H1 (cell line): ENCODE measurements at regions not wholly inside any gene's neighbourhood (a gene's known extent, or its start where the extent isn't known, plus 50 kb on each side); places are given as distances from the start of the nearest gene placed in this dataset.

Experiments
- CTCF ChIA-PET: fragments of 300-600 bp; sonication (Branson Sonifier 250); formaldehyde crosslinking; loops from one replicate; lab custom pipeline; 2021; ENCODE audit not compliant: partially characterized antibody; lab: Charles Lee
- POLR2A ChIA-PET: fragments of 300-600 bp; sonication (Branson Sonifier 250); formaldehyde crosslinking; loops from one replicate; lab custom pipeline; 2021; ENCODE audit warnings: inconsistent platforms; ENCODE audit not compliant: partially characterized antibody; lab: Charles Lee
- DNase-seq, 2 experiments: peaks; one replicate each; pipeline versions ENCODE4 v3.0.0 to v3.0.0-alpha.2; 2010 to 2022; ENCODE audit warnings: low spot score in 2 of 2, low read depth in 1 of 2, mixed read lengths in 1 of 2
- FAIRE-seq: peaks from 2 replicates; lab custom pipeline; 2011; peaks lifted over from hg19 to GRCh38; lab: Jason Lieb, UNC
- H2AFZ ChIP-seq: 2 replicates; pipeline ENCODE4 v1.8.1; 2012; ENCODE audit warnings: low read length, inconsistent platforms
- H2AK5ac ChIP-seq: 2 replicates; pipeline ENCODE4 v1.6.1; 2013; ENCODE audit warnings: low read depth, low read length
- H2BK120ac ChIP-seq: replicated peaks from 2 replicates; pipeline ENCODE3; 2013; ENCODE audit warnings: low read depth, low read length, inconsistent platforms
- H2BK12ac ChIP-seq: 2 replicates; pipeline ENCODE4 v1.6.1; 2013; ENCODE audit warnings: low read depth, low read length
- H2BK15ac ChIP-seq: 2 replicates; pipeline ENCODE4 v1.6.1; 2013; ENCODE audit warnings: low read length
- H2BK20ac ChIP-seq: 2 replicates; pipeline ENCODE4 v1.6.1; 2013; ENCODE audit warnings: low read length
- H2BK5ac ChIP-seq: 2 replicates; pipeline ENCODE4 v1.6.1; 2013; ENCODE audit warnings: low read depth, low read length
- H3K14ac ChIP-seq: 2 replicates; pipeline ENCODE4 v1.6.1; 2013; ENCODE audit warnings: inconsistent platforms; ENCODE audit not compliant: insufficient read length
- H3K18ac ChIP-seq: 2 replicates; pipeline ENCODE4 v1.6.1; 2013; ENCODE audit warnings: low read length; ENCODE audit errors: extremely low read depth
- H3K23ac ChIP-seq: 2 replicates; pipeline ENCODE4 v1.6.1; 2013; ENCODE audit warnings: inconsistent platforms; ENCODE audit not compliant: insufficient read length
- H3K23me2 ChIP-seq: 2 replicates; pipeline ENCODE4 v1.6.1; 2013; ENCODE audit warnings: low read depth, low read length
- H3K27ac ChIP-seq: 2 replicates; pipeline ENCODE4 v1.6.1; 2011; ENCODE audit warnings: low read depth, low read length, inconsistent platforms
- H3K27me3 ChIP-seq, 4 experiments: replicated peaks in 1 of 4; 1 replicate in 1 of 4; 2 replicates in 3 of 4; pipeline versions ENCODE4 v1.6.1 to v1.8.1; 2011 to 2013; ENCODE audit warnings: low read length in 3 of 4, mild to moderate bottlenecking in 3 of 4, inconsistent platforms in 2 of 4, mixed read lengths in 2 of 4, moderate library complexity in 1 of 4; ENCODE audit not compliant: control insufficient read depth in 3 of 4, insufficient read depth in 3 of 4; ENCODE audit errors: extremely low read depth in 1 of 4
- H3K36me3 ChIP-seq, 4 experiments: 2 replicates each; pipeline versions ENCODE4 v1.6.1 to v1.8.1; 2011 to 2013; ENCODE audit warnings: mild to moderate bottlenecking in 4 of 4, low read length in 3 of 4, moderate library complexity in 2 of 4, control low read depth in 1 of 4, inconsistent platforms in 1 of 4; ENCODE audit not compliant: insufficient read depth in 4 of 4, control insufficient read depth in 2 of 4
- H3K4ac ChIP-seq: replicated peaks from 2 replicates; pipeline ENCODE3; 2013; ENCODE audit warnings: low read length, low read depth, mixed read lengths, inconsistent platforms; ENCODE audit not compliant: insufficient read length
- H3K4me1 ChIP-seq, 4 experiments: replicated peaks in 1 of 4; 1 replicate in 1 of 4; 2 replicates in 3 of 4; pipeline versions ENCODE4 v1.6.1 to v1.8.1; 2011 to 2013; ENCODE audit warnings: low read length in 3 of 4, inconsistent platforms in 2 of 4, mixed read lengths in 1 of 4; ENCODE audit not compliant: insufficient read depth in 4 of 4, control insufficient read depth in 3 of 4
- H3K4me2 ChIP-seq, 2 experiments: 2 replicates each; pipeline versions ENCODE4 v1.6.1 to v1.8.1; 2011 to 2013; ENCODE audit warnings: low read depth in 2 of 2, low read length in 2 of 2, control low read depth in 1 of 2, inconsistent platforms in 1 of 2, mild to moderate bottlenecking in 1 of 2; ENCODE audit not compliant: insufficient read depth in 1 of 2
- H3K4me3 ChIP-seq, 4 experiments: fragments of 200-600, 300-600 bp in 1 of 4; sonication (generic), shearing (Covaris generic), sonication (Bioruptor Twin) in 1 of 4; 2 replicates each; pipeline versions ENCODE4 v1.5.1 to v1.8.1; 2011 to 2016; ENCODE audit warnings: low read length in 4 of 4, low read depth in 3 of 4, control low read depth in 2 of 4, inconsistent platforms in 2 of 4, mild to moderate bottlenecking in 2 of 4, mixed read lengths in 1 of 4, moderate library complexity in 1 of 4; ENCODE audit not compliant: insufficient read depth in 2 of 4; ENCODE audit errors: extremely low read depth in 1 of 4
- H3K56ac ChIP-seq: replicated peaks from 2 replicates; pipeline ENCODE3; 2013; ENCODE audit warnings: low read depth, mild to moderate bottlenecking, mixed read lengths, low read length, inconsistent platforms; ENCODE audit not compliant: insufficient read length
- H3K79me1 ChIP-seq: 2 replicates; pipeline ENCODE4 v1.6.1; 2013; ENCODE audit warnings: low read depth, low read length, control low read depth
- H3K79me2 ChIP-seq, 2 experiments: 2 replicates each; pipeline versions ENCODE4 v1.6.1 to v1.8.1; 2012 to 2013; ENCODE audit warnings: low read length in 2 of 2, mild to moderate bottlenecking in 2 of 2, inconsistent platforms in 1 of 2; ENCODE audit not compliant: insufficient read depth in 2 of 2, control insufficient read depth in 1 of 2
- H3K9ac ChIP-seq, 4 experiments: replicated peaks in 1 of 4; 1 replicate in 1 of 4; 2 replicates in 3 of 4; pipeline versions ENCODE4 v1.6.1 to v1.8.1; 2011 to 2013; ENCODE audit warnings: low read depth in 3 of 4, low read length in 3 of 4, control low read depth in 2 of 4, mild to moderate bottlenecking in 2 of 4, moderate library complexity in 2 of 4, inconsistent platforms in 1 of 4; ENCODE audit errors: extremely low read depth in 1 of 4
- H3K9me3 ChIP-seq, 2 experiments: 2 replicates each; pipeline versions ENCODE4 v1.6.1 to v1.8.1; 2012 to 2013; ENCODE audit warnings: mild to moderate bottlenecking in 2 of 2, moderate library complexity in 2 of 2, control low read depth in 1 of 2, inconsistent platforms in 1 of 2, low read depth in 1 of 2, low read length in 1 of 2, mixed read lengths in 1 of 2; ENCODE audit not compliant: insufficient read depth in 2 of 2
- H4K20me1 ChIP-seq, 2 experiments: replicated peaks in 1 of 2; 2 replicates each; pipeline versions ENCODE3 to v1.8.1; 2011 to 2013; ENCODE audit warnings: inconsistent platforms in 2 of 2, low read length in 2 of 2, mild to moderate bottlenecking in 1 of 2; ENCODE audit not compliant: insufficient read depth in 2 of 2, control insufficient read depth in 1 of 2
- H4K5ac ChIP-seq: 2 replicates; pipeline ENCODE4 v1.6.1; 2013; ENCODE audit warnings: low read length, low read depth, mixed read lengths, inconsistent platforms; ENCODE audit not compliant: insufficient read length
- H4K8ac ChIP-seq: 2 replicates; pipeline ENCODE4 v1.8.0; 2013; ENCODE audit warnings: mild to moderate bottlenecking, moderate library complexity, low read length, inconsistent platforms; ENCODE audit not compliant: insufficient read depth; ENCODE audit errors: extremely low read depth
- H4K91ac ChIP-seq: replicated peaks from 2 replicates; pipeline ENCODE3; 2013; ENCODE audit warnings: low read length, mixed read lengths, inconsistent platforms; ENCODE audit not compliant: insufficient read length
- EZH2 ChIP-seq: fragments of 200-600 bp; sonication (generic); IDR thresholded peaks from 2 replicates; pipeline ENCODE4 v1.7.1; 2012; ENCODE audit warnings: low read depth, mild to moderate bottlenecking, moderate library complexity, low read length, inconsistent platforms; ENCODE audit not compliant: severe bottlenecking
- SP1 ChIP-seq: IDR thresholded peaks from 2 replicates; pipeline ENCODE4 v1.6.1; 2011; ENCODE audit warnings: low read depth, low read length
- WGBS, 2 experiments: shearing (Covaris generic) in 1 of 2; methylation state at CpG; one replicate each; pipeline versions ENCODE4 v1.1.6 to v1.1.7; 2013 to 2015; ENCODE audit warnings: low lambda C conversion rate in 2 of 2, mixed read lengths in 2 of 2, inconsistent platforms in 1 of 2, low coverage in 1 of 2, missing lambda C conversion rate in 1 of 2; ENCODE audit not compliant: insufficient replicate concordance in 2 of 2, insufficient coverage in 1 of 2, insufficient read length in 1 of 2; ENCODE audit errors: extremely low coverage in 1 of 2, missing lambda C conversion rate in 1 of 2; 5-methylcytosine and 5-hydroxymethylcytosine counted together

DNA sequence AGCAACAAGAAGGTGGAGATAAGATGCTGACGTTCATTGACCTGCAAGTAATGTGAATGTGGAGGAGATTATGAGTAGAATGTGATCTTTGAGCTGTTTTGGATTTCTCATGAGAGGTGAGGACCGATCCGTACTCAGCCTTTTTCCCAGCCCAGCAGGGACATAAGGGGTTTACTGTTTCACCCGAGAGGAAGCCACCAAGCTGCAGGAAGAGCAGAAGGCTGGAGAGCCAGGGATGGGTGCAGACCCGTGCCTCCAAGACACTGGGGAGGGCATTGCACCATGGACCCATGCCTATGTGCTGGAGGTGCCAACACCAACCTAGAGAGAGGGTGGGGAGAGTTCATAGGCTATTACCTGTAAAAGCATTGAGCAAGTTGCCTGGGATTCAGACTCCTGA, 206.0 kb upstream of the DIO3 start:
- no peak overlapping the region for H3K14ac ChIP-seq
- no peak overlapping the region for H4K91ac ChIP-seq
- CTCF ChIA-PET: interaction anchor here (1.6 kb wide), 1 partner anchor 449 kb away, joined by 3 read pairs; no protein-coding TSS in a partner anchor
- no peak overlapping the region for H3K23ac ChIP-seq
- POLR2A ChIA-PET: no interaction called here
- H3K9ac ChIP-seq: no peak overlapping the region
- WGBS, 2 experiments: 91% methylated on average over 5 of the region's 5 CpGs; no CpG with 5 or more reads in 1 of the 2 experiments
- H3K79me2 ChIP-seq: no peaks in the 10 kb centered on the region
- no peak overlapping the region for H2AK5ac ChIP-seq
- H2BK15ac ChIP-seq: no peak overlapping the region
- H3K23me2 ChIP-seq: no peaks in the 10 kb centered on the region
- no peak overlapping the region for H2BK20ac ChIP-seq
- H3K27me3 ChIP-seq: no peaks in the 10 kb centered on the region
- H2BK12ac ChIP-seq: no peak overlapping the region
- H4K8ac ChIP-seq: no peak overlapping the region
- H2AFZ ChIP-seq: no peak overlapping the region
- H4K5ac ChIP-seq: no peak overlapping the region
- H2BK5ac ChIP-seq: no peak overlapping the region
- no peaks in the 10 kb centered on the region; a peak in 1 of 7 replicates for H3K4me1 ChIP-seq
- H3K9me3 ChIP-seq: peaks cover 0 to 10% of the 10 kb centered on the region in 2 experiments; a peak in 2 of 4 replicates
- no peak overlapping the region for H3K4ac ChIP-seq
- H2BK120ac ChIP-seq: no peak overlapping the region
- H3K27ac ChIP-seq: no peak overlapping the region
- no peaks in the 10 kb centered on the region for H3K79me1 ChIP-seq
- no peak overlapping the region for H3K4me2 ChIP-seq
- no peak overlapping the region for H3K56ac ChIP-seq
- no peaks in the 10 kb centered on the region for H4K20me1 ChIP-seq
- H3K36me3 ChIP-seq: no peaks in the 10 kb centered on the region
- DNase-seq: no peak
- H3K4me3 ChIP-seq: no peak overlapping the region
- H3K18ac ChIP-seq: no peak overlapping the region
- TF ChIP-seq SP1 (no peak), EZH2 (no peak)
- FAIRE-seq: no peak
